ENCODE measurements at regions not wholly inside any gene's neighbourhood (a gene's known extent, or its start where the extent isn't known, plus 50 kb on each side); places are given as distances from the start of the nearest gene placed in this dataset.
"Not testable (repeated sequence)": the region's sequence is repeated elsewhere in the genome, so short reads cannot be mapped to it uniquely, and the experiment has no call there.

GRCh38 chr9:102164247-102164646, 425.8 kb upstream of the GRIN3A start:
- DNase-seq (ENCODE audit: low spot score) = no peak

DNA sequence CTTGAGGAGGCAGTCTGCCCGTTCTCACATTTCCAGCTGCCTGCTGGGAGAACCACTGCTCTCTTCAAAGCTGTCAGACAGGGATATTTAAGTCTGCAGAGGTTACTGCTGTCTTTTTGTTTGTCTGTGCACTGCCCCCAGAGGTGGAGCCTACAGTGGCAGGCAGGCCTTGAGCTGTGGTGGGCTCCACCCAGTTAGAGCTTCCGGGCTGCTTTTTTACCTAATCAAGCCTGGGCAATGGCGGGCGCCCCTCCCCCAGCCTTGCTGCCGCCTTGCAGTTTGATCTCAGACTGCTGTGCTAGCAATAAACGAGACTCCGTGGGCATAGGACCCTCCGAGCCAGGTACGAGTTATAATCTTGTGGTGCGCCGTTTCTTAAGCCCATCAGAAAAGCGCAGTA, 414.6 kb upstream of the GRIN3A start:
- DNase-seq (ENCODE audit: low spot score) = not testable (repeated sequence)

DNA sequence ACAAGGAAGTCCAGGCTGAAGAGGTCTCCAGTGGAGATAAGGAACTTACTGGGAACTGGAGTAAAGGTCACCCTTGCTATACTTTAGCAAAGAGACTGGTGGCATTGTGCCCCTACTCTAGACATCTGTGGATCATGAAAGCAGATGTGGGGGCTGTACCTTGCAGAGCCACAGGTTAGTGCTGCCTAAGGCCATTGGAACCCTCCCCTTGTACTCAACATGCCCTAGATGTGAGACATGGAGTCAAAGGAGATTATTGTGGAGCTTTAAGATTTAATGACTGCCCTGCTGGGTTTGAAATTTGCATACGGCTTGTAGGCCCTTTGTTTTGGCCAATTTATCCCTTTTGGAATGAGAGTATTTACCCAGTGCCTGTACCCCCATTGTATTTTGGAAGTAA, 397.3 kb upstream of the GRIN3A start:
- DNase-seq (ENCODE audit: low spot score) = no peak

DNA sequence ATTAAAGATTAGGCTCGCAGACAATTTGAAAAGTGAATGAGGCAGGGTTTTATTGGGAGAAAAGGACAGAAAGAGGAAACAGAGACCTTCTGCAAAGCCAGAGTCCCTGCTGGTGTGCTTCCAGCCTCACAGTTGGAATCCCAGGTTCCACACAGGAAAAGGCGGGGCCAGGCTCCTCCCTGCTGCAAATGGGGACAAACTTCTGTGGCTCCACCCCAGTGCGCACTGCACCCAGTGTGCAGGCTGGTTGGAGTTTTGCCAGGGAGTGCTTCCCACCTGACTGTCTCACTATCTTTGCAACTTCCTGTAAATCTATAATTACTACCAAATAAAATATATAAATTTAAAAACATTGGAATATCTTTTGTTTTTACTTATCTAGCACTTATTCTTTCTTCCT, 386.0 kb upstream of the GRIN3A start:
- no peak for DNase-seq (ENCODE audit: low spot score)

DNA sequence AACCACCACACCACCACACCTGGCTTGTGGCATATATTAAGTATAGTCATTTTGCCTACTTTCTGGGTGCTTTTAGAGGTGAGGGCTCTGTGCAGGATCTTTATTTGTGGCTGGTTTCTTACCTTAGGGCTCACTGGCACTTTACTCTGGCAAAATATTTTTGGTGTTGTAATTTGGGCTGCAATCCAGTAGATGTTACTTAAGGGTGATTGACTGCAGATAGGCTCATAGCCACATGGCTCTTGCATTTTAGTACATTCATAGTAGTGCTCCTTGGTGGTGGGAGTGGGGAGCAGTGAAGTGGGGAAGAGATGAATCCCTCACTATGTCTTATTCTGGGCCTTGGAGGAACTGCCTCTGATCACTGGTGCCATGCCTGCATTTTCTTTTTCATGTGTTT, 376.1 kb upstream of the GRIN3A start:
- DNase-seq (ENCODE audit: low spot score) = no peak

DNA sequence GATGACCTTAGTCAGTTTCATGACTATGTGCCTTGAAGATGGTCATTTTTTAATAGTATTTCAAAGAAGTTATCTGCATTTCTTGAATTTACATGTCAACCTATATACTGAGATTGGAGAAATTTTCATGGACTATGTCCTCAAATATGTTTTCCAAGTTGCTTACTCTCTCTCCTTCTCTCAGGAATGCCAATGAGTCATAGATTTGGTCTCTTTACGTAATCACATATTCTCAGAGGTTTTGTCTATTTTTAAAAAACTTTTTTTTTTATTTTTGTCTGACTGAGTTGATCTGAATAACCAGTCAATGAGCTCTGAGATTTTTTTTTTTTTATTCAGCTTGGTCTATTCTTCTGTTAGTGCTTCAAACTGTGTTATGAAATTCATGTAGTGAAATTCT, 374.7 kb upstream of the GRIN3A start:
- DNase-seq (ENCODE audit: low spot score) = no peak

- DNase-seq (ENCODE audit: low spot score) = no peak
Measured at GRCh38 chr9:102106439-102106838, 368.0 kb upstream of the GRIN3A start.

DNA sequence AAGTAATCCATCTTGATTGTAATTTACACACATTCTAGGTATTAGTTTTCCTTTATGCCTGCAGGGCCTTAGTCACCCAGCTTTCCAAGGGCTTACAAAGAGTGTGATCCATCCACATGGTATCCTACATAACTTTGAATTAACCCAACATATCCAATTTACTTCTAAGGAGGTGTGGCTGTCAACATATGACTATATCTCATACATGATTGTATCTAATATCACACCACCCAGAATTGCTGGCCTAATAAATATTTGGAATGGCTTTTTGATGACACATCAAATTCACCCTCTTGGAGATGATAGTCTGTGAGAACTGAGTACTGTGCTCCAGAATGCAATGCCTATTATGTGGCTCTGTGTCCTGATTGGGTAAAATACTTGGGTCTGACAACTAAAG, 363.3 kb upstream of the GRIN3A start:
- no peak for DNase-seq (ENCODE audit: low spot score)

- DNase-seq (ENCODE audit: low spot score) = no peak
Measured at GRCh38 chr9:102087141-102087540, 348.7 kb upstream of the GRIN3A start.

DNA sequence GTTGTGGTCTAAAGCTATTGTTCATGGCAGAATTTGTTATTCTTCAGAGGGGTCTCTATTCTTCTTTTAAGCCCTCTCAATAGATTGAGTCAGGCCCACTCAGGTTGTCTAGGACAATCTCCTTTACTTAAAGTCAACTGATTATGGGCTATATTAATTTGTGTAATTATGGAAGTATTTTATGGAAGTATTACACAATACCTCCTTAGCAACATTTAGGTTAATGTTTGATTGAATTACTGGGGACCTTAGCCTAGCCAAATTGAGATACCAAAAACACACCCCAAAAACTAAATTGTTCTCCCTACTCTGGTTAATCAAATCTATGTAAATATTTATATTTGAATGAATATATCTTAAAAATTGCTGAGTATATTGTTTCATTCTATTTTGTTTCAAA, 347.1 kb upstream of the GRIN3A start:
- no peak for DNase-seq (ENCODE audit: low spot score)

- DNase-seq (ENCODE audit: low spot score) = no peak
Measured at GRCh38 chr9:102072059-102072764, 333.8 kb upstream of the GRIN3A start.

GRCh38 chr9:102069969-102070368, 331.5 kb upstream of the GRIN3A start:
- DNase-seq (ENCODE audit: low spot score) = no peak

- no peak for DNase-seq (ENCODE audit: low spot score)
Measured at GRCh38 chr9:102054811-102055210, 316.4 kb upstream of the GRIN3A start.

DNA sequence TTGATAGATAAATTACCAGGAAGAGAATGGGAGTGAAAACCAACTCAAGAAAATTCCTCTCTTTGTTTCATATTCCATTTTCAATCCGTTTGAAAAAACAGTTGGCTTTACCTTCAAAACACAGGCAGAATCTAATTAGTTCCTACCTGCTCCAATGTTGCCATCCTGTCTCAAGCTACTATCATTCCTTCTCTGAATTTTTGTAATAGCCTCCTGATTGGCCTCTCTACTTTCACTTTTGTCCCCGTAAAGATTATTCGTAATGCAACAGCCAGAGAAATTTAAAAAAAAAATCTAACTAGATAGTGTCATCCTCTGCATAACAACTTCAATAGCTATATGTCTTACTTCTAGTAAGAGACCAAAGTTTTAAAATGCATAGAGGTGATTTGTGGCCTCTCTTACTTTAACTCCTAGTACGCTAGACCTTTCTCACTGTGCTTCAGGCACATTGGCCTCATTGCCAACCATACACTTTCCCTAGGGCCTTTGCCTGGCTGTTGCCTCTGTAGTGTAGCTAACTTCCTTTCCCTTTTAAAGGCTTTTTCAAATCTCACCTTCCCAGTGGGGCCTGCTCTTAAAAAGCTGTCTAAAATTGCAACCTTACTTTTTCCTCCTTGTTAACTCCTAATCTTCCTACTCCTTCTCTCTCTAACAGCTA, 311.3 kb upstream of the GRIN3A start:
- DNase-seq (ENCODE audit: low spot score) = no peak

- no peak for DNase-seq (ENCODE audit: low spot score)
Measured at GRCh38 chr9:102047549-102047948, 309.1 kb upstream of the GRIN3A start.

DNA sequence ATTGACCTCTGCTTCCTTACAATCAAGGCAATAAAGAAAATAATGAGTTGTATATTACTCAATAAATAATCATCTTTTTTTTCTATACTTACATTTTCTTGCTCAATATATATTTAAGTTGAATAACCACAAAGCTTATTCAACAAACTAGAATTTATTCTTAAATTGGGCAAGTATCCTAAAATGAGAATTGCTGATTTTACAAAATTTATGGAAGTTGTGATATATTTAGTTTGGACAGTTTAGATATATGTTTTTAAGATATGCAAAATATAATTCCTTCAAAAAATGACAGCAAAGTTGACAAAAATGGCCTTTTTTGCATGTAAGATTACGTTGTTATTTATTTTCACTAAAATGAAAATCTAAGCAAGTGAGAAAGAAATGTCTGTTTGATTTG, 305.7 kb upstream of the GRIN3A start:
- DNase-seq (ENCODE audit: low spot score) = no peak

- DNase-seq (ENCODE audit: low spot score) = no peak
Measured at GRCh38 chr9:102038006-102038405, 299.6 kb upstream of the GRIN3A start.

GRCh38 chr9:102035929-102036328, 297.5 kb upstream of the GRIN3A start:
- no peak for DNase-seq (ENCODE audit: low spot score)

DNA sequence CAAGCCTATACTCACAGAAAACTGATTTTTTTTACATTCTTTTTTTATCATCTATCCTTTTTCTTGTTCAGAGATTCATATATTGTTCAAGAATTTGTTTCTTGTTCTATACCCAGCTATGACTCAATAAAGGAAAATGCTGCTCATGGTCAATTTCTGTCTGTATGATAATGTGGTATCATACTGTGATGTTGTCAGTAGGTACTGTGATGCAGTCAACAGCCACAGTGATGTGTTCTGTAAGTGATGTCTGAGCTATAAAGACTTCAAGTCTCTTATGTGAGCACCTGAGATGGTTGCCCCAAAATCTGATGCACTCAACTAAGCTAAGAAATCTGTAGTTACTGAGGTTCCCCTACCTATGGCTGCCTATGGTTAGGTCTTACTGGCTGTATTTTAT, 294.2 kb upstream of the GRIN3A start:
- DNase-seq (ENCODE audit: low spot score) = no peak

DNA sequence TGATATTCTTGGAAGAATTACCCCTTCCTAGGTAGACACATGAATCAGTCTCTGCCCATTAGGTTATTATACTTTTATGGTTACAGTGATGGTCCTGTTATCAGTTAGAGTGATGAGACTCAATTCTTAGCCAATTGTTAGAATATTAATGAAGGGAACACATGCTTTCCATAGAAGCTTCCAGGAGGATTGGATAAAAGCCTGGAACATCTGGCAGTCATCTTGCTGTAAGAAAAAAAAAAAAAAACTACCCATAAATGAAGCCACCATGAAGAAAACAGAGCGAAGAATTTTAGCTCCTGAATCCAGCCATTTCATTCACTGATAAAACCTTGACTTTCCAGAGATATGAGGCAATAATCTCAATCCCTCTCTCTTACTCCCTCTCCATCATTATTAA, 262.5 kb upstream of the GRIN3A start:
- DNase-seq (ENCODE audit: low spot score) = no peak

DNA sequence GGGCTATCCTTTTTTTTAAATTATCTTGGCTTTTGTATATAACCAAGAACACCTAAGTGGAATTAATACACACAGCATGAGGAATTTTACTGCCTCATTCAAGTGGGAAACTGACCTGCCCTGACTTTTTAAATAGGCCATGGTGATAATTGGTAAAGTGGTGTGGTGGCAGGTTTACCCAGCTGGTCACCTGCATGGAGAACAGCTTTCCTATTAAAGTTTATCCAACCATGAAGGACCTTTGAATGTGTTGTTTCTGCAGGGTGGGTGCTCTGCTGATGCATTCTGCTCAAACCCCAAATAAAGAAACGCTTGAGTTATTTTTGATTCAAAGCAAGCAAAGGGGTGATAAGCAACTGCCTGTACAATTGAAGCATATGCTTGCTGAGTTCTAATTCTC, 261.0 kb upstream of the GRIN3A start:
- no peak for DNase-seq (ENCODE audit: low spot score)

DNA sequence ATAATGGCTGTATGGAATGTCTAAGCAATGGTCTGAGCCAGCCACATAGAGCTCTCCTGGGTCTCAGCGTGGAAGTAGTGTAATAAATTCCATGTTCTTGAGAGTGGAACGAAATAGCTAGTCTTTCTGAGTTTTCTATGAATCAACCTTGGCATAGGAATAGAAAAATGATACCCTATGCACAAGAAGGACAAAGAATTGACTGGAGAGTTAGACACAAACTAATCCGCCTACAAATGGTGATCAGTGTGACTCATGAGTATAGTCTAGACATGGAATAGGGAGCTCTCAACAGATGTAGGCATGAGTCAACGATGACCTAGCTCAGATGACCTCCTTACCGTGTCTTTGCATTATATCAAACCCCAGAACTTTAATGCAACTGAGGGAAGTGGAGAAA, 256.8 kb upstream of the GRIN3A start:
- no peak for DNase-seq (ENCODE audit: low spot score)

GRCh38 chr9:101993771-101994170, 255.3 kb upstream of the GRIN3A start:
- no peak for DNase-seq (ENCODE audit: low spot score)

DNA sequence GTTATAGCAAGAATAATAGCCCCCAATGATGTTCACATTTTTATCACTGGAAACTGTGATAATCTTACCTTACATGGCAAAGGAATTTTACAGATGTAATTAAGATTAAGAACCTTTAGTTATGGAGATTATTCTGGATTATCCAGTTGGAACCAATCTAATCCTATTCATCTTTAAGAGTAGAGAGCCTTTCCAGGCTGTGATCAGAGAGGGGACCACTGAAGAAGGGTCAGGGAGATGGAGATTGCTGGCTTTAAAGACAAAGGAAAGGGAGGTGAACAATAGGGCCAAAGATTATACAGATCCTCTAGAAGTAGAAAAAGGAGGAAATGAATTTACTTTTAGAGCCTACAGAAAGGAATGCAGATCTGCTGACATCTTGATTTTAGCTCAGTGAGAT, 253.5 kb upstream of the GRIN3A start:
- no peak for DNase-seq (ENCODE audit: low spot score)
